GM18951 (cell line): ENCODE measurements at regions not wholly inside any gene's neighbourhood (a gene's known extent, or its start where the extent isn't known, plus 50 kb on each side); places are given as distances from the start of the nearest gene placed in this dataset.

ENCODE experiments used
- POLR2A ChIP-seq: IDR thresholded peaks from 4 replicates; pipeline ENCODE4 v1.6.1; 2011; ENCODE audit warnings: mild to moderate bottlenecking; ENCODE audit not compliant: insufficient read length, insufficient read depth; ENCODE audit errors: extremely low read depth
- in situ Hi-C: fragments of 300-500 bp; cut with MboI; formaldehyde crosslinking; loops from one replicate; pipeline ENCODE4 v1.12.0; 2022; ENCODE audit warnings: low sequenced_read_pairs, mixed read lengths, inconsistent platforms; ENCODE audit not compliant: unreplicated experiment

DNA sequence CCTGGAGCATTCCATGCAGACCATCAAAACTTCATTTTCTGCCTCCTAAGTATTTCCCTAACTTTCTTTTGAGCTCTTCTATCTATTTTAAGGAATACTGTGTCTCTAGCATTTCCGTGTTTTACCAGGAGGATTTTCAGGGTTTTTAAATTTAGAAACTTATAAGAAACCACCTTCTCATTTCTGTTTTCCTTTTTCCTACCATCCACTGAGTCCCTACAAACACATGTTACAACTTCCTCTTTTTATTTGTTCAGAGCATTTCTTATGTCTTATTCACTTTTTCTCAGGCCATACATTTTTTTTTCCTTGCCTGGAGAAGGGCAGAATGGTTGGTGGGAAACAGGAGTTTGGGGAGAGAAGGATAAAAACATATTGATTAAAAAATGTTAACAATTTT lies 130.0 kb upstream of the BMP5 start:
- in situ Hi-C loops = no loop called here

GRCh38 chr6:56004426-56004825 lies 129.0 kb upstream of the BMP5 start:
- no peak for TF ChIP-seq POLR2A
- in situ Hi-C loops = no loop called here

More for the DNA sequence above, 130.0 kb upstream of the BMP5 start:
- no peak for TF ChIP-seq POLR2A

- in situ Hi-C loops = no loop called here
- no peak for TF ChIP-seq POLR2A
These were observed 128.2 kb upstream of the BMP5 start for GRCh38 chr6:56003616-56004015.

- TF ChIP-seq POLR2A = no peak
- in situ Hi-C loops = no loop called here
These were observed 126.9 kb upstream of the BMP5 start for GRCh38 chr6:56002336-56002735.

DNA sequence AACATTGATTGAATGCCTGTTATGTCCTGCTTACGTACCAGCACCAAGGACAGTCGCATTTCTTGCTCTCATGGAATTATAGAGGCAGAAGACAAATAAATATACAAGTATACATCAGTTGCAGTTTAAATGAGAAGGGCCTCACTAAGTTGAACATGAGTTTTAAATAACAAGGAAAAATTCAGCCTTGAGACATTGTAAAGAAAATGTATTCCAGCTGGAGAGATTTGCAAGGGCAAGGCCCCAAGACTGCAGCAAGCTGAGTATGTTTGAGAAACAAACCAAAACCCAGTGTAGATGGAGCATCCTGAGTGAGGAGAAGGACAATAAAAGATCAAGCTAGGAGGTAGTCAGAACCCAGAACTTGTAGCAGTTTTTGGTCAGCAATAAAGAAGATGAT lies 123.2 kb upstream of the BMP5 start:
- in situ Hi-C loops = no loop called here
- TF ChIP-seq POLR2A = no peak

DNA sequence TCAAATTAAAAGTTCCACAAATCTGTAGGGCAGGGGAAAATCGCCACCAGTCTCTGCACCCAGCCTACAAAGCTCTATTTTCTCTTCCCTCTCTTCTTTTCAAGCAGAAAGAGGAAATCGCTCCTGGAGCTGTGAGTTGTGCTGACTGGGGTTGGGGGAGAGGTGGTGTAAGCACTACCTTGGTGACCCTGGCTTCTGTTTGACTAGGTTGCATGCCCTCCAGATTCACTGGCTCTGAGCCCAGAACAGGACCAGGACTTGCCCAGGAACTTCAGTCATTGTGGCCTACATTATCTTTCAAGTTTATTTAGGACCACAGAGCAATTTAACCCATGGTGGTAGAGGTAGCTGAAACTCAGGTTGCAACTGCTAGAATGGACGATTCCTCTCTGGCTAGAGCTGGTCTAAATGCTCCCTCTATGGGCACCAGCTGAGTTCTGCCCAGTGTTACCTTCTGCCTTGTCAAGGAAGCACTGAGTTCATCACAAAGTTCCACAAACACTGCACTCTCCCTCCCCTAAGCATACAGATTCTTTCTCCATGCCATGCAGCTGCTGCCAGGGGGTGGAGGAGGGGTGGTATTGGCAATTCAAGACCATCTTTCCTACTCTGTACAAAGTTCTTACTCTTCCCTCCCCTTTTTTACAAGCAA lies 122.0 kb upstream of the BMP5 start:
- in situ Hi-C loops = no loop called here
- TF ChIP-seq POLR2A = no peak

- in situ Hi-C loops = no loop called here
- TF ChIP-seq POLR2A = no peak
These were observed 119.1 kb upstream of the BMP5 start for GRCh38 chr6:55994531-55994930.

- in situ Hi-C loops = no loop called here
- no peak for TF ChIP-seq POLR2A
These were observed 118.0 kb upstream of the BMP5 start for GRCh38 chr6:55993418-55993817.

DNA sequence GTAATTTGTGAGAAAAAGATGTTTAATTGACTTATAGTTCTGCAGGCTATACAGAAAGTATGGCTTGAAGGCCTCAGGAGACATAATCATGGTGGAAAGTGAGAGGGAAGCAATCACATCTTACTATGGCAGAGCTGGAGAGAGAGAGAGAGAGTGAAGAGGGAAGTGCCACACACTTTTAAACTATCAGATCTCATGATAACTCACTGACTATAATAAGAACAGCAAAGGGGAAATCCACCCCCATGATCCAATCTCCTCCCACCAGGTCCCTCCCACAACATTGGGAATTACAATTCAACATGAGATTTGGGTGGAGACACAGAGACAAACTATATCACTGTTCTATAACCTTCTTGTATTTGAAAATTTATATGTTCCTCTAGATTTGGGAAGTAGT lies 117.2 kb upstream of the BMP5 start:
- TF ChIP-seq POLR2A = no peak
- in situ Hi-C loops = no loop called here

- TF ChIP-seq POLR2A = no peak
- in situ Hi-C loops = loop anchor here (10.0 kb wide), 1 partner anchor 309 kb away; no protein-coding TSS in a partner anchor
These were observed 109.9 kb upstream of the BMP5 start for GRCh38 chr6:55985309-55985708.

GRCh38 chr6:55983861-55984260 lies 108.5 kb upstream of the BMP5 start:
- TF ChIP-seq POLR2A = no peak

GRCh38 chr6:55981660-55982059 lies 106.3 kb upstream of the BMP5 start:
- no peak for TF ChIP-seq POLR2A
- in situ Hi-C loops = loop anchor here (10.0 kb wide), 1 partner anchor 313 kb away; no protein-coding TSS in a partner anchor

More at GRCh38 chr6:55983861-55984260, 108.5 kb upstream of the BMP5 start:
- in situ Hi-C loops = loop anchor here (10.0 kb wide), 1 partner anchor 311 kb away; no protein-coding TSS in a partner anchor

GRCh38 chr6:55980627-55981211 lies 105.3 kb upstream of the BMP5 start:
- TF ChIP-seq POLR2A = no peak
- in situ Hi-C loops = loop anchor here (10.0 kb wide), 1 partner anchor 314 kb away; no protein-coding TSS in a partner anchor

GRCh38 chr6:55979526-55979925 lies 104.1 kb upstream of the BMP5 start:
- no peak for TF ChIP-seq POLR2A
- in situ Hi-C loops = no loop called here

- in situ Hi-C loops = no loop called here
- TF ChIP-seq POLR2A = no peak
These were observed 102.7 kb upstream of the BMP5 start for GRCh38 chr6:55977959-55978665.
